ENCODE measurements at regions not wholly inside any gene's neighbourhood (a gene's known extent, or its start where the extent isn't known, plus 50 kb on each side); places are given as distances from the start of the nearest gene placed in this dataset.
"Not testable (repeated sequence)": the region's sequence is repeated elsewhere in the genome, so short reads cannot be mapped to it uniquely, and the experiment has no call there.

DNA sequence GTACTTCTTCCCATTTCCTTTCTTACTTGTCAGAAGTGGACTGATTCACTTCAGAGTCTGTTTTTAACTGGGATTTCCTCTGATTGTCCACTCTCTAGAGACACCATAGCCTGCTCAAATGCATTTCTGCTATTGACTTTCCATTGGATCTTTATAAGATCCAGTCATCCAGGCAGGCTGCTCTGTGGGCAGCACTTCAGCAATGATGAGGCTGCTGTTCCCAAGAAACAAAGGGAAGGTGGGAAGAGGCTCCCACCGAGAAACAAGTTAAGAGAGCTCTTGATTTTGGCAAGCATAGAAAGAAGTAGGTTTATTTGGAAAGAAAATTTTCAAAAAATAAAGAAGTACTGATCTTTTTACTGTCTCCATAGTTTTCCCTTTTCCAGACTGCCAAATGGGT, 125.8 kb upstream of the STARD13 start:
- CTCF ChIA-PET: no interaction called here
- intact Hi-C loops (cut with micrococcal nuclease; ENCODE audit: unreplicated experiment): no loop called here

DNA sequence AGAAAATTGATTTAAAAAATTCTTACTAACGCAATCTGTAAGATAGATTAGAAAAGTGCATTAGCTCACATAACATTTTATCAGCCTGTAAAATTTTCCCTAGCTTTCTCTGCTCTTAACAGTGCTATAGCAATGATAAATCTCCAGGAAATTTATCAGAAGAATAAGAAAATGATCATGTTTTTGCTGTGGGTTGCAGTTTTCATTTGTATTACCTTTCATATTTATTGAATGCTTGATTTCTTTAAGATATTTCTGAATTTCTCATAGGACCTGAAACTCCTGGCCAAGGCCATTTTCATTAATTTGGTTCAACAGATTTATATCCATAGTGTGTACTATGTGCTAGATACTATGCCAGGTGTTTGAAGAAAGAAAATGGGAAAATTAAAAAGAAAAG, 130.3 kb upstream of the STARD13 start:
- no TSS peak for BruUV-seq (replicated peaks)
- TF ChIP-seq, protein P1, sequence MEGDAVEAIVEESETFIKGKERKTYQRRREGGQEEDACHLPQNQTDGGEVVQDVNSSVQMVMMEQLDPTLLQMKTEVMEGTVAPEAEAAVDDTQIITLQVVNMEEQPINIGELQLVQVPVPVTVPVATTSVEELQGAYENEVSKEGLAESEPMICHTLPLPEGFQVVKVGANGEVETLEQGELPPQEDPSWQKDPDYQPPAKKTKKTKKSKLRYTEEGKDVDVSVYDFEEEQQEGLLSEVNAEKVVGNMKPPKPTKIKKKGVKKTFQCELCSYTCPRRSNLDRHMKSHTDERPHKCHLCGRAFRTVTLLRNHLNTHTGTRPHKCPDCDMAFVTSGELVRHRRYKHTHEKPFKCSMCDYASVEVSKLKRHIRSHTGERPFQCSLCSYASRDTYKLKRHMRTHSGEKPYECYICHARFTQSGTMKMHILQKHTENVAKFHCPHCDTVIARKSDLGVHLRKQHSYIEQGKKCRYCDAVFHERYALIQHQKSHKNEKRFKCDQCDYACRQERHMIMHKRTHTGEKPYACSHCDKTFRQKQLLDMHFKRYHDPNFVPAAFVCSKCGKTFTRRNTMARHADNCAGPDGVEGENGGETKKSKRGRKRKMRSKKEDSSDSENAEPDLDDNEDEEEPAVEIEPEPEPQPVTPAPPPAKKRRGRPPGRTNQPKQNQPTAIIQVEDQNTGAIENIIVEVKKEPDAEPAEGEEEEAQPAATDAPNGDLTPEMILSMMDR (IDR thresholded peaks at IDR 0.05; ENCODE audit: unreplicated experiment): no peak
- no peak overlapping the region for H3K27ac Mint-ChIP-seq (ENCODE audit: unreplicated experiment)
- CTCF ChIA-PET: no interaction called here
- H3K4me1 Mint-ChIP-seq (ENCODE audit: low read depth, unreplicated experiment): no peaks in the 10 kb centered on the region
- H3K4me3 Mint-ChIP-seq (ENCODE audit: low read depth, unreplicated experiment): no peak overlapping the region
- DNase-seq: no peak
- H3K27me3 Mint-ChIP-seq (ENCODE audit: unreplicated experiment): no peaks in the 10 kb centered on the region
- intact Hi-C loops (cut with micrococcal nuclease; ENCODE audit: unreplicated experiment): no loop called here
- peaks cover 5% of the 10 kb centered on the region for H3K9me3 Mint-ChIP-seq (ENCODE audit: low read depth, unreplicated experiment)
- no peaks in the 10 kb centered on the region for H3K36me3 Mint-ChIP-seq (ENCODE audit: insufficient read depth, unreplicated experiment)

More for the DNA sequence above, 125.8 kb upstream of the STARD13 start:
- H3K4me1 Mint-ChIP-seq (ENCODE audit: low read depth, unreplicated experiment): no peaks in the 10 kb centered on the region
- H3K27me3 Mint-ChIP-seq (ENCODE audit: unreplicated experiment): no peaks in the 10 kb centered on the region
- no peaks in the 10 kb centered on the region for H3K36me3 Mint-ChIP-seq (ENCODE audit: insufficient read depth, unreplicated experiment)
- no peak for DNase-seq
- TF ChIP-seq, protein P1 (IDR thresholded peaks at IDR 0.05; ENCODE audit: unreplicated experiment): no peak
- BruUV-seq (replicated peaks): no TSS peak
- no peak overlapping the region for H3K4me3 Mint-ChIP-seq (ENCODE audit: low read depth, unreplicated experiment)
- no peak overlapping the region for H3K27ac Mint-ChIP-seq (ENCODE audit: unreplicated experiment)
- no peaks in the 10 kb centered on the region for H3K9me3 Mint-ChIP-seq (ENCODE audit: low read depth, unreplicated experiment)

DNA sequence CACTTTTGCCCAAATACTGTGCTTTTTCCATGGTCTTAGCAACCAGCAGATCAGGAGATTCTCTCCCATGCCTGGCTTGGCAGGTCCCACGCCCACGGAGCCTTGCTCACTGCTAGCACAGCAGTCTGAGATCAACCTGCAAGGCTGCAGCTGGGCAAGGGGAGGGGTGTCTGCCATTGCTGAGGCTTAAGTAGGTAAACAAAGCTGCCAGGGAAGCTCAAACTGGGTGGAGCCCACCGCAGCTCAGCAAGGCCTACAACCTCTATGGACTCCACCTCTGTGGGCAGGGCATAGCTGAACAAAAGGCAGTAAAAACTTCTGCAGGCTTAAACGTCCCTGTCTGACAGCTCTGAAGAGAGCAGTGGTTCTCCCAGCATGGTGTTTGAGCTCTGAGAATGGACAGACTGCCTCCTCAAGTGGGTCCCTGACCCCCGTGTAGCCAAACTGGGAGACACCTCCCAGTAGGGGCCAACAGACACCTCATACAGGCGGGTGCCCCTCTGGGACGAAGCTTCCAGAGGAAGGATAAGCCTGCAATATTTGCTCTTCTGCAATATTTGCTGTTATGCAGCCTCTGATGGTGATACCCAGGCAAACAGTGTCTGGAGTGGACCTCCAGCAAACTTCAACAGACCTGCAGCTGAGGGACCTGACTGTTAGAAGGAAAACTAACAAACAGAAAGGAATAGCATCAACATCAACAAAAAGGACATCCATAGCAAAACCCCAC, 132.8 kb upstream of the STARD13 start:
- intact Hi-C loops (cut with micrococcal nuclease; ENCODE audit: unreplicated experiment); H3K9me3 Mint-ChIP-seq (ENCODE audit: low read depth, unreplicated experiment); H3K4me3 Mint-ChIP-seq (ENCODE audit: low read depth, unreplicated experiment); CTCF ChIA-PET; BruUV-seq (replicated peaks); DNase-seq; H3K27me3 Mint-ChIP-seq (ENCODE audit: unreplicated experiment); H3K27ac Mint-ChIP-seq (ENCODE audit: unreplicated experiment); H3K36me3 Mint-ChIP-seq (ENCODE audit: insufficient read depth, unreplicated experiment); H3K4me1 Mint-ChIP-seq (ENCODE audit: low read depth, unreplicated experiment): not testable (repeated sequence)

DNA sequence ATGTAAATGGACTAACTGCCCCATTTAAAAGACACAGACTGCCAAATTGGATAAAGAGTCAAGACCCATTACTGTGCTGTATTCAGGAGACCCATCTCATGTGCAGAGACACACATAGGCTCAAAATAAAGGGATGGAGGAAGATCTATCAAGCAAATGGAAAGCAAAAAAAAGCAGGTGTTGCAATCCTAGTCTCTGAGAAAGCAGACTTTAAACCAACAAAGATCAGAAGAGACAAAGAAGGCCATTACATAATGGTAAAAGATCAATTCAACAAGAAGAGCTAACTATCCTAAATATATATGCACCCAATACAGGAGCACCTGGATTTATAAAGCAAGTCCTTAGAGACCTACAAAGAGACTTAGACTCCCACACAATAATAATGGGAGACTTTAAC, 134.6 kb upstream of the STARD13 start:
- H3K4me3 Mint-ChIP-seq (ENCODE audit: low read depth, unreplicated experiment); intact Hi-C loops (cut with micrococcal nuclease; ENCODE audit: unreplicated experiment); H3K4me1 Mint-ChIP-seq (ENCODE audit: low read depth, unreplicated experiment); H3K36me3 Mint-ChIP-seq (ENCODE audit: insufficient read depth, unreplicated experiment); H3K27me3 Mint-ChIP-seq (ENCODE audit: unreplicated experiment); CTCF ChIA-PET; H3K27ac Mint-ChIP-seq (ENCODE audit: unreplicated experiment); BruUV-seq (replicated peaks); H3K9me3 Mint-ChIP-seq (ENCODE audit: low read depth, unreplicated experiment); DNase-seq: not testable (repeated sequence)

DNA sequence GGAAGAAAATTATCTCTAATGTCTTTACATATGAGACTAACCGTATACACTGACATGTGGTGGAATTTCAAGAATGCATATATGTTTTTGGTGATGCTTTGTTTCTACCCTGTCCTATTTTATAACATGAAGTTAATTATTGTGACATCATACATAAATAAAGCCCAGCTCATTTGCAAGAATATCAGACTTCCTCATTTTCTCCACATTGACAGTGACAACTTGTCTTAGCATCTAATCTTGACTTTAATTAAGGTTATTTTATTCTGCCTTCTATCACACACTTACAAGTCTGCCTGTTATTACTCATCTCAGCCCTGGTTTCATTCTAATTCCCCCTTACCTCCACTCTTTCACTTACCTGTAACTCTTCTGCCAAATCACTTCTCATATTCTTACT, 140.6 kb upstream of the STARD13 start:
- no TSS peak for BruUV-seq (replicated peaks)
- intact Hi-C loops (cut with micrococcal nuclease; ENCODE audit: unreplicated experiment): no loop called here

More for the DNA sequence above, 140.6 kb upstream of the STARD13 start:
- TF ChIP-seq, protein P1 (IDR thresholded peaks at IDR 0.05; ENCODE audit: unreplicated experiment): no peak
- no peaks in the 10 kb centered on the region for H3K36me3 Mint-ChIP-seq (ENCODE audit: insufficient read depth, unreplicated experiment)
- no peak for DNase-seq
- H3K4me1 Mint-ChIP-seq (ENCODE audit: low read depth, unreplicated experiment): no peaks in the 10 kb centered on the region
- CTCF ChIA-PET: no interaction called here
- H3K9me3 Mint-ChIP-seq (ENCODE audit: low read depth, unreplicated experiment): no peaks in the 10 kb centered on the region
- no peak overlapping the region for H3K4me3 Mint-ChIP-seq (ENCODE audit: low read depth, unreplicated experiment)
- no peaks in the 10 kb centered on the region for H3K27me3 Mint-ChIP-seq (ENCODE audit: unreplicated experiment)
- no peak overlapping the region for H3K27ac Mint-ChIP-seq (ENCODE audit: unreplicated experiment)

Data from Calu3 (cell line).